HG03520 (cell line): ENCODE measurements at regions not wholly inside any gene's neighbourhood (a gene's known extent, or its start where the extent isn't known, plus 50 kb on each side); places are given as distances from the start of the nearest gene placed in this dataset.
"Not testable (repeated sequence)": the region's sequence is repeated elsewhere in the genome, so short reads cannot be mapped to it uniquely, and the experiment has no call there.

Source experiments
- ATAC-seq: cut with Tn5 transposase; IDR thresholded peaks from one replicate; pipeline ENCODE4 v1.9.1; 2021; ENCODE audit warnings: mild to moderate bottlenecking, moderate library complexity; ENCODE audit not compliant: unreplicated experiment

DNA sequence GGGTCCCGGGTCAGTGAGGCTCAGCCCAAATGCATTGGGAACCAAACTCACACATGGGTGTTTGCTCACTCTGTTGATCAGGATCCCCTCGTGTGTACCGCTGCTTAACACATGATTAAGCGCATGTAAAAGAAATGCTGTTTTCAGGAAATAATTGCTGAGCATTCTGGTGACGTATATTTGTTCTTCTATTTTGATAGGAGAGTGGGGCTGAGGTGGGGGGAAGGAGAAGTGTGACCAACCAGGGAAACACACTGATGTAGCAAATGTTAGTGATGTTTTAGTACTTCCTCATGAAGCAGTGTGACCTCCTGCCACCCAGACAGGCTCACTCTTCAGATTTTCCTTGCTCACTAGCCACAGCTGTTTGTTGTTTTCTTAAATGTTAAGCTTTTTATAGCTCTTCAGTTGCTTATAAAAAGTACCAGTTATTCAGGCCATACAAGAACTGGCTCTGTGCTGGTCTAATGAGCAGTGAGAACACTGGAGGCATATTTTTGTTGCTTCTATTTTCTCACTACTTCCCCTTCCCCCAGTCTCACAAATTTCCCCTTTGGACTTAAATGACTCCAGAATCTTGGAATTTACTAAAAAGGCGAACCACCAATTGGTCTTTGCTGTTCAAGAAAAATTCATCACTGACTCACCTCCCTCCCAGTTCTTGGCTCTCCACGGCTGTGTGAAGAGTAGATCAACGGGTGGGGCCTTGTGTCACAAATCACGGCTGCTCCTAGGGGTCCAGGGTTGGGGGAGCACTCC, 79.2 kb upstream of the BACH2 start:
- no peak for ATAC-seq

DNA sequence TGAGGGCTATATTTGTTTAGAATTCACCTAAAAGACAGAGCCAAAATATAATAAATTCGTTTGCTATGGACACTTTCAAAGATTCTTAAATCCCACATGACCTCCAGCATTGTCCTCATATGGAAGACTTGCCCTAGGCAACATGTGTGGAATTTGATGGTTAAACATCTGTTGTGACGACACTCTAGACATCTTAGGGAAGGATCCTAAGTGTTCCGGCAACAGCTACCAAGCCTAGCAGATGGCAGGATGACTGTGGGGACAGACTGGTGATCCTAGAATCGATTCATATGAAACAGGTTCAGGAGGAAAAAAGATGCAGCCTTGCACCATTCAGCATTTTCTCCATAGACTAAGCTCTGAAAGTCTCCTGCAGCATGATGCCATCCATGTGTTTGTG, 77.6 kb upstream of the BACH2 start:
- ATAC-seq: no peak

DNA sequence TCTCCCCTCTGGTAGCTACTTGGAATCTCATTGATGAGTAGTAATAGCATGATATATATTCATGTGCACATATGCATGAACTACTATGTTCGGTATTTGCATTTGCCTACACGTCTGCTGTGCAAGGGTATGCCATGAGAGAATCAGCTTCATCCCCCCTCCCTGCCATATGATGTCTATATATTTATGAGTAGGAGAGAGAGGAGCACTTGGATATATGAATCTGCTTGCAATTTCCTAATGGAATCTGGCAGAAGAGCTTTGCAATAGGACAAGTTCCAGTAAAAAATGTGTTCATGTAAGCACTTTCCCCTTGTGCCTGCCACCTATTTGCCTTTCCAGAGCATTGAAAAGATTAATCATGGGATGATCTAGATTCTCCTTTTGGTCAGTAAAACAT, 76.2 kb upstream of the BACH2 start:
- ATAC-seq: no peak

DNA sequence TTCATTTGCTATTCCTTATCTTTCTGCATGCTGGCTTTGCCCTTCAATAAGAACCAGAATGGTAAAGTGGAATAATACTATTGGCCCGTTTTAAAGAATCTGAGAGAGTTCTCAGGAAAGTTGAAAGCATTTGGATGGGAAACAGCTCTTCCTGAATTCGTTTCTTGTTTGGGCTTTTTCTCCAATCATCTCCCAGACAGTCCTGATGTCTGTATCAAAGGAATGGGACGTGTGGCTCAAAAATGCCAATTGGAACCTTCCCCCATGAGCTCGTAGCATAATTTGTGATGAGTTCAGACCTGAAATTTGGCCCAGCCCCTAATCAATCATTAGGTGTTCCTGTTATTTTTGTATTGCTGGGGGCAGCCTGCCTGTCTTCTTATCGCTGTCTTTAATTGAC, 75.8 kb upstream of the BACH2 start:
- no peak for ATAC-seq

DNA sequence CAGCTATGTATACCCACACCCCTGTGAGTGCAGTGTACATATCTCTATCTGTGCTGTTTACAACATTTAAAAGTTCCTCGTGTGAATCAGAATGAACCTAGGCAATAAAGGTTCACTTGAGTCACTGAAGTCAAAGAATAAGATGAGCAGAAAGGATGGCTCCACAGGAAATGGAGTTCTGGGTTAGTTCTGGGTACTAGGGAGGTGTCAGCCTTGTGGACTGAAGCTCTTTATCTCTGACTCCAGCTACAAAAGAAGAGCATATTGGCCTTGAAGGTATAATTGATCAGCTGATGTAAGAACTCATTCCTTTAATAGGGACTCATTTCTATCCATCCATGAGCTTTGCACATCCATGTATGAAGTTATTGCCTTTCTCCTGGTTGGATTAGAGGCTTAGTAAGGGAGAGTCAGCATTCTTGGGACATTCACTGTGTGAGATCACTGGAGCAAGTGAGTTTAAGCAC, 73.9 kb upstream of the BACH2 start:
- ATAC-seq: no peak

DNA sequence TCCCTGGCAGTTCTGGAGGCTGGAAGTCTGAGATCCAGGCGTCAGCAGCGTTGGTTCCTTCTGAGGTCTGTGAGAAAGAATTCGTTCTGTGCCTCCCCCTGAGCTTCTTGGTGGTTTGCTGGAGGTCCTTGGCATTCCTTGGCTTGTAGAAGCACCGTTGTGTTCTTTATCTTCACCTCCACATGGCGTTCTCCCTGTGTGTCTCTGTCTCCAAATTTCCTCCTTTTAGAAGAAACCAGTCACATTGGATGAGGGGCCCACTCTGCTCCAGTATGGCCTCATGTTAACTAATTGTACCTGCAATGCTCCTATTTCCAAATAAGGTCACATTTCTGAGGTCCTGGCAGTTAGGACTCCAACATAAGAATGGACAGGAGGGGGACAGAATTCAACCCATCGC, 73.0 kb upstream of the BACH2 start:
- ATAC-seq: no peak

DNA sequence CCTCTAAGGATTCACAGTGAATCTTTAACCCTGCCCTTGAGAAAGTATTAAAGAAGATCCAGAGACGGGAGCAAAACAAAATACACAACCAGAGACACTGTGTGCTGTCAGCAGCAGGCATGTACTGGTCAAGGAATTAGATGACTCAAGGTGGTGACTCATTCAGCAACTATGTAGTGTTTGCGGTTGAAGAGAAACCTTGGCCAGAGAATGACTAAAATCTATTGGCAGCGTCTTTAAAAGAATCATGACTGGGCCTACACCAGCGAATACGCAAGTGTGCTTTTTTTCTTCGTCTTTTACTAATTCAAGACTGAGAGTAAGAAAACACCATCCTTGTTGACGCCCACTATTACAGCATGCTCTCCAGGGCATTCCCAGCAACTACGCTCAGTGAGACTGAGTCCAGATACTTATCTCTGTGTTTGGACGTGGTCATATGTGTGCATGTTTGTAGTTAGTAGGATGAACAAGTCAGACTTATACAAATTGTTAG, 72.4 kb upstream of the BACH2 start:
- peak; percentile 100 for ATAC-seq

DNA sequence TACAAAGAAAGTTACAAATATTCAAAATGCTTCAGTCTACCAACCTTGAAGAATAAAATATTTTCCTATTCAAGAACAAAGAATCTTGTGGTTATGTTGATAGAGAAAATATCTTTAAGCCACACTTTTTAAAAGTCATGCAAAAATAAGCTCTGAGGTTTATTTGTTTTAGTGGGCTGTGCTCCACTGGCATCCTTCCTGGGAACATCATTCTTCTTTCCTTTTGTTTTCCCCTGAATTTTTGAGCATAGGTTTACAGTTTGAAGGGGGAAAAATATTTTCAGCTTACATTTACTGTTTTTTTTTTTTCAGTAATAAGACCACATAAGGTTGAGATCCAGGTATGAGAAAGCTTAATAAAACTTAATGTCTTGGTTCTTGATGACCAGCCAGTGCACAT, 72.0 kb upstream of the BACH2 start:
- no peak for ATAC-seq

DNA sequence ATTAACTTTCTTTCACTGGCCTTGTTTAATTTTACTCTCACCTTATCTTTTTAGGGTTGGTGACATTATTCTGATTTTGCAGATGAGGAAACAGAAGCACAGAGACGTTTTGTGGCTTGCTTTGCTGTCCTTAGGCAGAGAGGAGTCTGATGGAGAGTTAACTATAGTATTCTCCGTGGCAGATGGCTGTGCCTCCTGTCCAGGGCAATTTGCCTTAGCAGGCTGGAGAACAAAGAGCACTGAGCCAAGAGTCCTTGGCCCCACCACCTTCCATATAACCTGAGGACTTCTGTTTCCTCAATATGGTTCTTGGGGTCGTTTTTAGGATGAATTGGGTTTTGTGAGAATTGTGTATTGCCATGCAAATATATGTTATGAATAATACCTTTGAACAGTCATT, 71.4 kb upstream of the BACH2 start:
- ATAC-seq: no peak

DNA sequence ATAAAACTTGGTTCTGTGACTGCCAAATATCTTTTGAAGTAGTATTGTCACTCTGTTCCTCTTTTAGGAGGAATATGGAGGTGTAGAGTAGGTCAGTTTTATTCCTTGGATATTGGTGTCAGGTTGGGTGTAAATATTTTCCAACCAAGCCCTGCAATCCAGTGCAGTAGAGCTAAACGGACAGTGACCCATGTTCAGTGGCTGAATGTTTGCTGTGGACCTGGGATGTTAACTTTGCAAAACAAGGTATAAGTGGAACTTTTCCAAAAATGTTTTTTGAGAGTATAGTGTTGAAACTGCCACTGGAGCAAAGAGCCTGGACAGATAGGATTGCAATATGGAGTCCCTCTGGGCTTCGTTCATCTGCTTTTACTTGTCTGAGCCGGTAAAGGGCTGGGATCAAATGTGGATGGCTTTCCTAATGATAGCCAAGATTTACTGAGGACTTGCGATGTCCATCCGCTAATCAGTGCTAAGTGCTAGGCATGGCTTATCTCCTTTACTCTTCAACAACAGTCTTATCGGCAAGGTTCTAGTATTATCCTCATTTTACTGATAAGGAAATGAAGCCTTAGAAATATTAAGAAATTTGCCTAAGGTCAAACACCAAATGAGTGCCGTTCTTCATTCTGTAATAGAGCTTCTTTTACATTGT, 69.0 kb upstream of the BACH2 start:
- ATAC-seq: no peak

DNA sequence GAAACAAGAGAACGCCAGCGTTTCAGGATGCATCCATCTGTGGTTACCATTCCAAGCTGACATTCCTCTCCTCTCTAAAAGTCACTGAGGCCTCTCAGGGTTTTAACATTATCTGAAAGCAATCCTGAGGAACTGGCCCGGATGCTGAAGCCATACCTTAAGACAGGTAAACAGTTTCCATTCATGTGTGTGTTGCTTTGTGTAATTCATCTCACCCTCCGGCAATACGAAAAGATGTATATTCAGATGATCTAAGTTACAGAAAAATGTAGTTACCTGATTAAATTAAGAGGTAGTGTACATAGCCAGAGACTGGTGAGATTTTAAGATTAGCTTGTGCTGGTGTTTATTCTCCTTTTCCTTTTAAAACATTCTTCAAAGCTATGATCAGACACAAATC, 68.4 kb upstream of the BACH2 start:
- ATAC-seq: no peak

DNA sequence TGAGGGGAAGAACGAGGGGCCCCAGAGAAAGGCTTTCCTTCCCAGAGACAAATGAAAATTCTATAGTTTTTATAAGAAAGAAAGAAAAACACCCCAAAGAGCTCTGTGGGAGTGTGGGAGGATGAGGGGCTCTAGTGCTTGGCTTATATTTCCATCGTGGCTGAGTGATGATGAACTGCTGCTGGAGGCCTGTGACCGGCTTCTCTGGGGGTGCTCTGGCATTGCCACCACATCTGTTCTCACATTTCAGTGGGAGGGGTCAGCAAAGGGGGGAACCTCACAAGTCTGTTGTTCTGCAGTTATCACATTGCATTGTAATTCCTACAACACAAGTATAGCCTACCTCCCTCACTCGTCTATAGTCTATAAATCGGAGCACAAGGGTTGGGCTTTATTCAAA, 67.6 kb upstream of the BACH2 start:
- no peak for ATAC-seq

DNA sequence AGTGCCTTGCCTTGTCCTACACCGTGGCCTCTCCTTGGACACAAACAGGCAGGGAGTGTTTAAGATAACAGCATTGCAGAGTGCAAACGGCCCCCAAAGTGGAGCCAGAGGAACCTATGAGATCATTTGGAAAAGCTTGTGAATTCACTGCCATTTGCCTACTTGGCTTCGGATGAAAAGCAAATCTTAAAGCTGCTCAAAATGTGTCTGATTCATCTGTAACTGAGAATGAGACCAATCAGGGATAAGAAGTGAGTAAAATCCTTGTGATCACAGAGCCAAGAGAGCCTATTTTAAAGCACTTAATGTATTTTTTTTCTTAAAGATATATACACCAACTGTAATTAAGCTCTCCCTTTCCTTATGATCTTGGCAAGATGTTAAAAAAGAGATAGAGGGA, 65.7 kb upstream of the BACH2 start:
- ATAC-seq: no peak

DNA sequence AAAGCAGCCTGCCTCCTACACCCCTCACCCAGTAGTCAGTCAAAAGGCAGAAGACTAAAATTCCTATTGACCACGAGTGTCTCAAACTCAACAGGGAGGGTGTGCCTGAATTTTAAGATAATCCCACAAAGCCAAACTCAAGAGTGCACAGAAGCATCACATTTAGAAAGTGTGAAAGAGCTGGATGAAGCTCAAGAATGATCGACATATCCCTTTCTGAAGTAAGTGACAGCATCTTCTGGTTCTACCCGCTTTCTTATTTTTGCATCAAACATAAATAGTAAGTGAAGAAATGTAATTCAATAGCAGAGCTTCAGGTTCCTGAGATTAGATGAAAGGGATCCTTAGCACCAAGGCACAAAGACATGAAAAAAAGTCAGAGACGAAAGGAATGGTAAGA, 64.5 kb upstream of the BACH2 start:
- no peak for ATAC-seq

DNA sequence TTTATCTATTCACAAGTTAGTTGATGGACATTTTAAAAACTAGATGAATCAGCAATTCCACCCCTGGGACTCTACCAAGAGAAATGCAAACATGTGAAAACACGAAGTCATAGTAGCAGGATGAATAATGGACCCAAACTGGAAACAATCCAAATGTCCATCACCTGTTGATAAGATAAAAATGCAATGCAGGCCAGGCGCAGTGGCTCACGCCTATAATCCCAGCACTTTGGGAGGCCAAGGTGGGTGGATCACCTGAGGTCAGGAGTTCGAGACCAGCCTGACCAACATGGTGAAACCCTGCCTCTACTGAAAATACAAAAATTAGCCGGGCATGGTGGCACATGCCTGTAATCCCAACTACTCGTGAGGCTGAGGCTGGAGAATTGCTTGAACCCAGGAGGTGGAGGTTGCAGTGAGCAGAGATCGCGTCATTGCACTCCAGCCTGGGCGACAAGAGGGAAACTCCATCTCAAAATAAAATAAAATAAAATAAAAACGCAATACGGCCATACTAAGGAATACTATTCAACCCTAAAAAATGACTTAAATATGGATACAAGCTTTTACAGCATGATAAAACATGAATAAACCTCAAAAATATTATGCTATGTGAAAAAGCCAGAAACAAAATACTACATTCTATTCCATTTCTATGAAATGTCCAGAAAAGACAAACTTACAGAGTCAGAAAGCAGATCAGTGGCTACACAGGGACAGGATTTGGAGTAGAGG, 61.6 kb upstream of the BACH2 start:
- ATAC-seq: not testable (repeated sequence)

DNA sequence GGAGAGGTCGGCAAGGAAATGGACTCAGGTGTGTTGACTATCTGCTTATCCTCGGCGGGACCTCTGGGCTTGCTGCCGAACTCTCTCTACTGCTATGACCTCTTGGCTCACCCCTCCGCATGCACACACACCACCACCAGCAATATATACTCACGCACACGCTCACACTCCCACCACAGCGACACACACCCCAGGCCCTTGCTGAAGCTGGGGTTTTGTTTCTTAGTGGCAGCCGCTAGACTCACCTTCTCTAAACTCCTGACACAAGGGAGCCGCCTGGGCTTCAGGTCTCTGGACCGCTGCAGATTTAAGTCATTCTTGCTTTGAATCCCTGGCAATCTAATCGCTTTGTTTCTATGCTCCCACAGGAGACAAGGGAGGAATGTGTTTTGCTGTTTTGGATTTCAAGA, 59.4 kb upstream of the BACH2 start:
- ATAC-seq: no peak

DNA sequence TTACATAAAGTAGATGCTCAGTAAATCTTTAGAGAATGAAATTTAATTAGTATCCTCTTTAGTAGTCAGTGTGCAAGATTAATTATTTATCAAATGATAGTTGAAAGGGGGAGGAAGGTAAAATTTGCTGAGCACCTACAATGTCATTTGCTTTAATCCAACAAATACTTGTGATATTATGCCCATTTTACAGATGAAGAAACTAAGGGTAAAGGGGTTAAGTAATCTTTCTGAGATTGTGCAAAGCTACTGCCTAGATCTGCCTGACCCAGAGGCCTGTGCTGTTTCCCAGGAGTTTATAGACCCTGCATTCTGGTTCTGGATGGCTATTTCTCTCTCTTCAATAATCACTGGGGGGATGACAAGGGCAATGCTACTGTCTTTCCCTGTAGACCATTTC, 58.3 kb upstream of the BACH2 start:
- no peak for ATAC-seq

DNA sequence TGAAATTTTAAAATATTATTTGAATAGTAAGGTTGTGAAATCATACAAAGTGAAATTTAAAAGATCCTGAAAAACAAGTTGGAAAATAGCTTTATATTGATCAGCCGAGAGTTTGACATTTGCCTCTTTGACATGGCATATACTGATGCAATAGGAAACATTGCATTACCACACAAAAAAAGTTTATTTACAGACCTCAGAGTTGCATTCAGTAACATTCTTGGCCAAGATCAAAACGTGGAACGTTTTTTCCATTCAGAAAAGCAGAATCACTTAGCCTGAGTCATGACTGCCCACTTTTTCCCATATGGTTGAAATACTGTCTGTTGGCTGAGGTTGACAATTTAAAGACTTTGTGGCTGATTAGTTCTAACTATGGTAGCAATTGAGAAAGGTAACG, 55.1 kb upstream of the BACH2 start:
- no peak for ATAC-seq

DNA sequence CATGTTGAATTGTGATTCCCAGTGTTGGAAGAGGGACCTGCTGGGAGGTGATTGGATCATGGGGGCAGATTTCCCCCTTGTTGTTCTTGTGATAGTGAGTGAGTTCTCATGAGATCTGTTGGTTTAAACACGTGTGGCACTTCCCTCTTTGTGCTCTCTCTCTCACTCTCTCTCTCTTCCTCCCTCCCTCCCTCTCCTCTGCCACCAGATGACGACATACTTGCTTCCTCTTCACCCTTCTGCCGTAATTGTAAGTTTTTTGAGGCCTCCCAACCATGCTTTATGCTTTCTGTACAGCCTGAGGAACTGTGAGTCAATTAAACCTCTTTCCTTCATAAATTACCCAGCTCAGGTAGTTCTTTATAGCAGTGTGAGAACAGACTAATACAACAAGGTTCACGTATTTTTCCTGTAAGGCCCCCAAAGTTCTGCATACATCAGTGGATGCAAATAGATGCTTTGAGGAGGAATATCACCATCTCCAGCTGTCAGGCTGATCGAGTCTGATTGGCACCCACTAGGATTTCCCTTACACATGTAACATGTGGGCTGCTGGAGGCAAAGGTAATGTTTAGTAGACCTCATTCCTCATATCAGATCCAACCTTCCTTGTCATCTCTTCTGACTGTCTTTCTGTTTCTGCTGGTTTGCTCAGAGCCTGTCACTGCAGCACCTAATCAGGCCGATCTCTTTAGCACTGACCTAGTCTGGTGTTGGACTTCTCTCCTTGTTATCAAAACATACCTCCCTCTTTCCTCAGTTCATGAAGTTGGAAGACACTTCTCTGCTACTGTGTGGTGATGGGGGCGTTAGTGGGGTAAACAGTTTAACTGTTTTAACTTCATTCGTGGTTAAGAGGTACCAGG, 54.3 kb upstream of the BACH2 start:
- no peak for ATAC-seq

DNA sequence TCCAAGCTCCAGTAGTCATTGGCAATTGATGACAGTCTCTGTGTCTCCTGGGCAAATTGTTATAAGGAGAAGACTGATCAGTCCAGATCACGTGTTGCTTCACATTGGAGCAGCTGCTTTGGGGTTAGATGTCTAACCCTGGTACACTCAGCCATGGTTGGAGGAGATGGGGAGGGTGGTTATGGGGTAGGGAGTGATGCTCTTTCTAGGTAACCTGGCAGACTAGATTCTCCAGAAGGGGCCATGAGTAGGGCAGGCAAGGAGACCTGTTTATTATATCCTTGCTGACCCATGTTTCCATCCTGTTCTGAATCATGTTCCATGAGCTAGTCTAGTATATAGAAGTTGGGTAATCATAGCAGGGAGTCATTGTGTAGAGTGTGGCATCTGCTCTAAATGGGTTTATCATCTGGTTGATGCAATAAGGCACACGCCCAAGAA, 50.8 kb upstream of the BACH2 start:
- no peak for ATAC-seq

DNA sequence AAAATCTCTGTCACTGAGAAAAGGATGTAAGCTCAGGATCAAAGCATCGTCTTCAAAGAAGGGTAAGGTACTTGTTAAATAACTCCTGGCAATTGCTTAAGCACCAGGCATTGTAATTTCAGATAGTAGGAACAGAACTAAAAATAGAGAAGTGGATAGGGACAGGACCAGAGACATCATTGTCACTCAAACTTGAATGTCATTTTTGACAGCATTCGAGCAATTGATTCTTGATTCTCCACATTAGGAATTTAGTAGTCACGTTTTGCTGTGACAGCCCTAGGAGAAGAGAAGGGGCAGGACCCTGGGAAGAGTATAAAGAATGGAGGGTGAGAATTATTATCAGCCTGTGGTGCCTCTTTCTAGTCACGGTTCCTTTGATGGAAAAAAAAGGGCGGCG, 50.1 kb upstream of the BACH2 start:
- no peak for ATAC-seq
